ENCODE measurements at regions not wholly inside any gene's neighbourhood (a gene's known extent, or its start where the extent isn't known, plus 50 kb on each side); places are given as distances from the start of the nearest gene placed in this dataset.

DNA sequence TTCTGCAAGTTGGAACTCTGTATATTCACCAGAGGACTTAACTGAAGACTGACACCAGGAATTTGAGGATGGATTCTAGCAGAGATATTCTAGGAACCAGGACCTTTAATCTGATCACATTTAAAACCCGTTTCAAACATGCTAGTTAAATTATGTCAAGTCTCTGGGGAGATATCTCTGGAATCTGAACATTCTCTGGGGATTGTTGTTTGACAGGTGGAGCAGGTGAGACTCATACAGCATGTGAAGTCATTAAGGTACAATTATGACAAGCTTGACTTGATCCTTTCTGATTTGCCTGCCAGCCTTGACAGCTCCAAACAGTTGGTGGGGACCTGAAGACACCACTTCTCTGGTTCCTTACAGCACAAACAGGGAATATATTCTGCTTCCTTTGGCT, 100.3 kb downstream of the FAT3 start:
- no peak for DNase-seq

GRCh38 chr11:92325416-92325815, 100.8 kb downstream of the FAT3 start:
- DNase-seq, result no peak

DNA sequence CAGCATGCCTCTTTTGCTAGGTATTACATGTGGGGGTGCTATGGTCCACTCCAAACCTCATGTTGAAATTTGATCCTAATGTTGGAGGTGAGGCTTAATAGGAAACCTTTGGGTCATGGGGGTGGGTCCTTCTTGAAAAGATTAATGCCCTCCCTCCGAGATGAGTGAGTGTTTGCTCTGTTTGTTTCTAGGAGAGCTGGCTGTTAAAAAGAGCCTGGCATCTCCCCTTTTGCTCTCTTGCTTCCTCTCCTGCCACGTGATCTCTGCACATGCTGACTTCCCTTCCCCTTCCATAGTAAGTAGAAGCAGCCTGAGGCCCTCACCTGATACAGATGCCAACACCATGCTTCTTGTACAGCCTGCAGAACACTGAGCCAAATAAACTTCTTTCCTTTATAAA, 104.5 kb downstream of the FAT3 start:
- no peak for DNase-seq

- DNase-seq, result no peak
Measured at GRCh38 chr11:92329646-92330045, 105.0 kb downstream of the FAT3 start.

DNA sequence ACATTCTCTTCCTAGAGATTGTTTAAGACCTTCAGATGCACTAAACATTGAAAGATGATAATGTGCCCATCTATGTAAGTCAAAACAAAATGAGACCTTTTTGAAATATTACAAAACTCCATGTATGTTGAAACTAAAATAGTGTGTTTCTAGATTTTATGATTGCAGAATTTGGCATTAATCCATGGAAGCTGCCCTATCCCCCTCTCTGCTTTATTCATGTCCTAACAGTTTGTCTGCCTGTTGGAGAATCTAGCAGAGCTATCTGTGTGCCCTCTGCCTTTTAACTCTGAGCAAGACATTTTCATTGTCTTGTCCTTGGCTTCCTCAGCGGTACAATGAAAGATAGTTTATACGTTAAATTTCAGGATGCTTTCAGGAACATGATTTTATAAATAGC, 105.5 kb downstream of the FAT3 start:
- DNase-seq, result no peak

DNA sequence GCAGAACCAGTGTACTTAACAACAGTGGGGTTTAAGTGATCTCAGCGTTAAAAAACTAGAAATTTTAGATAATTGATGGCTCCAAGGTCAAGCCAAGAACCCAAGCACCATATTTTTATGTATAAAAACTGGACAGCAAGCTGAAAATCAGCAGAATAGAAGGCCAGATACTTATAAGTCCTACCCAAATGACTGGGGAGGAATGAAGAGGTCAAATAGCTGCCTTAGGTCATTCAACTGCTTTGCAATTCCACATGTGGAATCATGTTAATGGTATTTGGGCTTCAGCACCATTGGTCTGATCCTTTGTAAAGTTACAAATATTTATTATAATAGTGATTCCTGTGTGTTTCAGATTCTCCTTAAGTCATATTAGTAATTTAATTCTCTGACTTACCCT, 108.4 kb downstream of the FAT3 start:
- no peak for DNase-seq

- DNase-seq, result no peak
Measured at GRCh38 chr11:92340839-92341238, 116.2 kb downstream of the FAT3 start.

GRCh38 chr11:92342034-92342720, 117.6 kb downstream of the FAT3 start:
- DNase-seq, result no peak

DNA sequence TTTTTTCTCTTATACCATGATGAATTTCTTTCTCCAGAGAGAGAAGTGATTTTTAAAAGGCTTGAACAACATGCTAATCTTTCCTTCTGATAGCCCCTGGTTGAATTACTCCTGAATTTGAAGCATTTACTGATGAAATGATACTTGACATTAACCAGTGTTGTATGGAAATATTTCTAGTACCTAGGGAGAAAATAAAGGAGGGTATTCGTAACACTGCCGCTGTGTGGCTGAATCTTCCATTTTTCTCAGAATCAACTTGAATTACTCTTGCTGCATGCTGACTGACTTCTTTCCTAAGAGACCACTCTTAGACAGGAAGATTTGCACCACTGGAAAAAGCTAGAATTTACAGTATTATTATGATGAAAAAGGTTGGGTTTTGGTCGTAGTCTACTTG, 118.3 kb downstream of the FAT3 start:
- DNase-seq, result no peak

GRCh38 chr11:92346220-92346619, 121.6 kb downstream of the FAT3 start:
- no peak for DNase-seq

DNA sequence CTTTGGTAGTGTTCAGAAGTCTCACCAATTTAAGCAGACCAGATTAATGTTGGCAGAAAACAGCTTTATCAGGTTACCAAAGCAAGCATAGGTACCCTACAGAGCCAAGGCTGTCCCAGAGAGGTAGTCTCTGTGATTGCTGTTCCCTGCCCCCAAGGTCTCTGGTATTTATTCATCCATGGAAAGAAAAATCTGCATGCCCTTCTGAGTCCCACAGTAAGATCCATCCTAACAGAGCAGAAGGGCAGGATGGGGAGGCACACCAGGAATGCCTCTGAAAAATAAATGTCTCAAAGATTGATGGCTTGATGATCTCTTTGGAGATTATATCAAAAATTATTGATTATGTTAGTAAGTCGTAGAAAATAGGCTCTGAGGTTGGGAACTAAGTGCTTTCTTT, 122.8 kb downstream of the FAT3 start:
- no peak for DNase-seq

GRCh38 chr11:92349486-92350156, 125.0 kb downstream of the FAT3 start:
- no peak for DNase-seq

DNA sequence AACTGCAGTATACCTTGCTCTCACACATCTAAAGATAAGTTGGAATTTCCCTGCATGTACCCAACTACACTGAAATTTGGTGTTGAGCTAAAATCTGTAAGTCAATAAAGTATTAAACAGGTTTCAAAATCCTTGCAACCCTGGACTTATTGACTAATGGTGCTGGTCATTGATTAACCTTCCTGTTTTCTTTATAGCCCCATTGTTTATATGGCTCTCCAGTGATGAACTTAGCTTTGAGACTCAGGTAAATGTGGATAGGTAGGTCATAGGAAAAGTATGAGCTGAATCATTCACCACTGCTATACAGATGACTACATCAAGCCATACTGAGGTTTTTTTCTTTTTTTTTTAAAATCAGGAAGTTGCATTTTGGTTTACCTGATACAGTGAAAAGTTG, 132.7 kb downstream of the FAT3 start:
- DNase-seq, result no peak

DNA sequence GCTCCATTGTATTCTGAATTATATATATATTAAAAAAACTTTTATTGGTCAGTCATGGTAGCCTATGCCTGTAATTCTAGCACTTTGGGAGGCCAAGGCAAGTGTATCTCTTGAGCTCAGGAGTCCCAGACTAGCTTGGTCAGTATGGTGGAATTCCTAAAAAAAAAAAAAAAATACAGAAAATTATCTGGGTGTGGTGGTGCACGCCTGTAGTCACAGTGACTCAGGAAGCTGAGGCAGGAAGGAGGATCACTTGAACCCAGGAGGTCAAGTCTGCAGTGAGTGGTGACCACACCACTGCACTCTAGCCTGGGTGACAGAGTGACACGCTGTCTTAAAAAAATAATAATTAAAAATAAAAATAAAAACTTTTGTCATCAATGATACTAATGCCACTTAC, 133.2 kb downstream of the FAT3 start:
- no peak for DNase-seq

DNA sequence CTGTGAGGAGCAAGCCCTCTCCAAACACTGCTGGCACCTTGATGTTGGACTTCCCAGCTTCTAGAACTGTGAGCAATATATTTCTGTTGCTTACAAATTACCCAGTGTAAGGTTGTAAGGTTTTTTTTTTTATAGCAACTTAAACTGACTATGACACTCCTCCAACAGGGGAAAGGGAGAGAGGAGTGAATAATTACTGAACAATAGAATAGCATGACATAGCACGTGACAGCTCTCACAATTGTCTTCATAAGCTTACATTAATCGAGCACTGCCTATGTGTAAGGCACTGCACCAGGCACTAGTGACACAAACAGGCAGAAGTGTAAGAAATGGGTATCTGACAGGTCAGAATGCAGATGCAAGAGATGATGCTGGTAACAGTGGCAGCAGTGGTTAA, 136.9 kb downstream of the FAT3 start:
- no peak for DNase-seq

- DNase-seq, result no peak
Measured at GRCh38 chr11:92362989-92363388, 138.4 kb downstream of the FAT3 start.

DNA sequence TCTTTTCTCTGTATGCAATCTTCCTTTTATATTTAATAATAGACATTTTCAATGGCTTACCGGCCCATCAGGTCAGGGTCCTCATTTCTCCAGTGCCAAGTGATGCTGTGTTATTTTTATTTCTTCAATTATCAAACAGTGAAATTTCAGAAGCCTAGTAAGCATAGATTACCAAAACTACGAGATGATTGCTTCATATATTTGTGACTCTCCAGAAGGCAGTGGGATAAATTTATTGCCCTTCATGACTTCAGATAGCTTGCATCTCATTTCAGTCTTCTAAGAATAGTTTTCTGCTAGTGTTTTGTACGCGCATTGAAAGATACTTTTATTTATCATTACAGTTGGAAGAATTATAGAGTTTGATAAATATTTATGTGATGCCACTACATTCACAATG, 139.6 kb downstream of the FAT3 start:
- no peak for DNase-seq

DNA sequence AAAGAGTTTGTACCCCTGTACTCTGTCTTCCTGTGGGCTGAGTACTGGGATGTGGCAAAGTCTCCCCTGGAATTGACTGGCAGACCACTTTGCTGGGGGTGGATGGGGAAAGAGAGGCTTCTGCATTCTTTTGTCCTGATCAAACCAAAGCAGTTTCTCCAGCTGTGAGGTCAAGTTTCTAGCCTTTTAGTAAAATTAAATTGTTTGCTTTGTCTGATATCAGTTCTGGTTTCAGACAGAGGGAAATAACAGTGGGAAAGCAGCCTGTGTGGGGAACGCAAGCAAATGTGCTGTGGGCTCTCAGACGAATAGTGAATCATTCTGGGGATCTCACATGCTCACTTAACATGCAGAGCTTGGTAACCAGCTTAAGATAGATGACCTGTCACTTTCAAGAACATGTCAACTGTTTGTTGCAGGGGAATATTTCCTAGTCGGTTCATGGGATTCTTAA, 151.6 kb downstream of the FAT3 start:
- DNase-seq, result no peak

GRCh38 chr11:92376680-92377079, 152.1 kb downstream of the FAT3 start:
- no peak for DNase-seq

- DNase-seq, result no peak
Measured at GRCh38 chr11:92380882-92381281, 156.3 kb downstream of the FAT3 start.

- DNase-seq, result no peak
Measured at GRCh38 chr11:92382311-92382710, 157.7 kb downstream of the FAT3 start.

DNA sequence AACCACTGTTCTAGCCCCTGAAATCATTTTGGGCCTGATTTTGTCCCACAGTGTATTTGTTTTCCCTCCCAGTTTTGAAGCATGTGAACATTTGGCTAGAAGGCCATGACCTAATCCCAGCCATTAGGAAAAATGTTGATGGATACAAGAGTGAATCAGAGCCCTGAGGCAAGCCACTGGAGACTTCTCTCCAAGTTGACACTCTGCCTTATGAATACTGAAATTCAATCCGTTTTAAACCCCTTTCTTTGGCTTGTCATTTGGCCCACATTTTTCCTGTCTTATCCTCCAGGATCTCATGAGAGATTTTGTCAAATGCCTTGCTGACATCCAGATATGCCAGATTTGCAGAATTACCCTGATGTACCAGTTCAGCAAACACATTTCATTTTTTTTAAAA, 158.8 kb downstream of the FAT3 start:
- no peak for DNase-seq

DNA sequence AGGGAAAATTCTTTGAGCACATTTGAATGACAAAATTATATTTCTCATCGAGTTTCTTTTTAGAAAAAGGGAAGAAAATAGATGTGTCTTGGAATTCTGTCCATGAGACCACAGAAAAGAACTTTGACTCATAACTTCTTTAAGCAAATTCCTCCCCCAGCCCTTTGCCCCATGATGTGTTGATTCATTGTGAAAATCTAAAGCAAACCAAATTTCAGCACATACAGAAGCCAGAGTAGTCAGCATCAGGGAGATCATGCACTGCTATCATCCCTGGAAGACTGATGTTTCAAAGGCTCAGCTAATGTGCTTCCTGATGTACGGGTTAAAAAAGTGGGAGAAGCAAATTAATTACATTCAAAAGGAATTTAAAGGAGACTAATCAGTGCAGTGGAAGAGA, 159.7 kb downstream of the FAT3 start:
- DNase-seq, result no peak

DNA sequence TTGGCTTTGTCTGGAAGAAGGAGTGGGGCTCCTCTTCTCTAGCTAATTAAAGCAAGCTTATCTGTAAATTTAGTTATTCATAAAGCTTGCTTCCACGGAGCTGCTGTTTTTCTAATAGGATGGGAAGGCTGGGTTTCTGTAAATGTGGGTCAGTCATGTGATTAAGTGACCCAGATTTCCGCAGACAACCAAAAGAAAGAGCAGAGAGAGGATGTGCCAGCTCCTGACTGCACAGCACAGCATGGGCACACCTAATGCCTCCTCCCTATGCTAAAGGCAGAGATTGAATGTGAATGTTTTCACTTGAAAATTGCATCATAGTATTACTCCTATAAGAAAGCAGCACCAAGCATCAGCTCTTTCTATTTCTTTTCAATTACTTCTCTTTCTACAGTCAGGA, 160.2 kb downstream of the FAT3 start:
- DNase-seq, result no peak

- no peak for DNase-seq
Measured at GRCh38 chr11:92386577-92386976, 162.0 kb downstream of the FAT3 start.

Measured in NCI-H1436 (cell line).